PC-3 (cell line): ENCODE measurements at regions not wholly inside any gene's neighbourhood (a gene's known extent, or its start where the extent isn't known, plus 50 kb on each side); places are given as distances from the start of the nearest gene placed in this dataset.

Experiments used
- ATAC-seq: fragments of 200-7000 bp; cut with Tn5 transposase; 2 replicates; pipeline ENCODE4 v1.9.1; 2020; ENCODE audit warnings: mild to moderate bottlenecking, moderate library complexity
- BruUV-seq: library from RNA; stranded (reverse); fragments of 400-500 nt; replicated peaks from 2 replicates; lab custom pipeline; 2021; lab: Mats Ljungman, UMichigan
- CTCF ChIA-PET: fragments of 300-600 bp; sonication (Branson Sonifier 250); formaldehyde crosslinking; loops from one replicate; lab custom pipeline; 2022; ENCODE audit warnings: antibody characterized with exemption; lab: Charles Lee
- POLR2A ChIA-PET: fragments of 300-600 bp; sonication (Branson Sonifier 250); formaldehyde crosslinking; loops from one replicate; lab custom pipeline; 2022; ENCODE audit warnings: antibody characterized with exemption; ENCODE audit not compliant: unreplicated experiment; lab: Charles Lee
- DNase-seq: peaks from one replicate; pipeline ENCODE4 v3.0.0-alpha.2; 2015
- H2AFZ ChIP-seq: fragments of 300-600 bp; sonication (generic); 2 replicates; pipeline ENCODE4 v1.6.0; 2016; ENCODE audit warnings: antibody characterized with exemption, low read length
- H3F3A ChIP-seq: fragments of 300-600 bp; sonication (generic); one replicate; pipeline ENCODE4 v1.6.0; 2017; ENCODE audit warnings: antibody characterized with exemption, low read length, control low read depth, mild to moderate bottlenecking; ENCODE audit not compliant: unreplicated experiment
- H3K27ac ChIP-seq: fragments of 300-600 bp; sonication (generic); 2 replicates; pipeline ENCODE4 v1.5.1; 2016; ENCODE audit warnings: mild to moderate bottlenecking, low read length
- H3K27me3 ChIP-seq: fragments of 300-600 bp; sonication (generic); 2 replicates; pipeline ENCODE4 v1.6.1; 2016; ENCODE audit warnings: low read length, mixed read lengths
- H3K36me3 ChIP-seq: fragments of 300-600 bp; sonication (generic); 2 replicates; pipeline ENCODE4 v1.6.1; 2016; ENCODE audit warnings: low read depth, mixed run types, low read length, mixed read lengths
- H3K4me1 ChIP-seq: fragments of 300-600 bp; sonication (generic); 2 replicates; pipeline ENCODE4 v1.5.1; 2016; ENCODE audit warnings: low read length; ENCODE audit not compliant: insufficient read depth
- H3K4me2 ChIP-seq: fragments of 300-600 bp; sonication (generic); 2 replicates; pipeline ENCODE4 v1.6.0; 2016; ENCODE audit warnings: low read length
- H3K4me3 ChIP-seq: fragments of 300-600 bp; sonication (generic); 2 replicates; pipeline ENCODE4 v1.5.1; 2016; ENCODE audit warnings: mild to moderate bottlenecking, low read length, mixed read lengths
- H3K79me2 ChIP-seq: fragments of 300-600 bp; sonication (generic); 2 replicates; pipeline ENCODE4 v1.6.1; 2017; ENCODE audit warnings: low read length, mixed read lengths
- H3K9ac ChIP-seq: fragments of 300-600 bp; sonication (generic); 2 replicates; pipeline ENCODE4 v1.6.0; 2016; ENCODE audit warnings: mild to moderate bottlenecking, low read length
- H3K9me2 ChIP-seq: fragments of 300-600 bp; sonication (generic); replicated peaks from 2 replicates; pipeline ENCODE4 v1.6.1; 2016; ENCODE audit warnings: mixed run types, low read length, mixed read lengths
- H3K9me3 ChIP-seq: fragments of 300-600 bp; sonication (generic); 2 replicates; pipeline ENCODE4 v1.6.1; 2016; ENCODE audit warnings: low read length, mixed read lengths
- H4K20me1 ChIP-seq: fragments of 300-600 bp; sonication (generic); 2 replicates; pipeline ENCODE4 v1.6.1; 2016; ENCODE audit warnings: low read length, mixed read lengths
- EZH2 ChIP-seq: fragments of 300-600 bp; sonication (generic); IDR thresholded peaks from one replicate; pipeline ENCODE4 v1.6.1; 2017; ENCODE audit warnings: antibody characterized with exemption, mild to moderate bottlenecking, low read length; ENCODE audit not compliant: unreplicated experiment
- EZH2phosphoT487 ChIP-seq: fragments of 300-600 bp; sonication (generic); IDR thresholded peaks from 2 replicates; pipeline ENCODE4 v1.6.1; 2018; ENCODE audit warnings: mild to moderate bottlenecking, antibody characterized with exemption, low read length, borderline replicate concordance
- intact Hi-C: fragments of 100-400 bp; cut with micrococcal nuclease; formaldehyde crosslinking; loops from 2 replicates; pipeline ENCODE4 v1.9.0; 2023
- TF ChIP-seq, protein P1 (sequence below): fragments of 300-600 bp; sonication (generic); conservative IDR thresholded peaks from 2 replicates; pipeline ENCODE4 v1.5.1; 2017; ENCODE audit warnings: antibody characterized with exemption, low read depth, mild to moderate bottlenecking, low read length

DNA sequence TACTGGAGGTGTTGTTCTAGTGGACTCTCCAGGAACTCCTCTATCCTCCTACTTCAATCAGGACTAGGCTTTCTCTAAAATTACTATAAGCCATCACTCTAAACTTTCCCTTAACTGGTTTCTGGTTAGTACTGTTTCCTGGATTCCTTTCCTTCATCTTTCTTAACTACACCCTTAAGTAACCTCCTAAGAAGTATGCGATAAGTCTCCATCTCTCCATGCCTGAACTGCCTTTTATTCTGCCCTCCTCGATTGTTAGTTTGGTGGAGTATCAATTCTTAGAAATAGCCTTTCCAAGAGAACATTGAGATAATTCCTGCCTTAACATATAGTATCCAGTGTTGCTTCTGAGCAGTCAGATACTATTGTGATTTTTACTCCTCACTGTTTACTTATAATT is 162.9 kb upstream of the PDE4B start:
- H3K4me2 ChIP-seq: no peak overlapping the region
- DNase-seq: no peak
- no peaks in the 10 kb centered on the region for H3K9me3 ChIP-seq
- peaks cover 83% of the 10 kb centered on the region for H3K27me3 ChIP-seq
- H3K4me1 ChIP-seq: no peaks in the 10 kb centered on the region
- no peak overlapping the region for H3K4me3 ChIP-seq
- no peaks in the 10 kb centered on the region for H4K20me1 ChIP-seq
- no peak overlapping the region for H3K27ac ChIP-seq
- intact Hi-C loops: no loop called here
- H3K79me2 ChIP-seq: no peaks in the 10 kb centered on the region
- no peak overlapping the region for H2AFZ ChIP-seq
- no peak for ATAC-seq
- no TSS peak for BruUV-seq
- H3K36me3 ChIP-seq: no peaks in the 10 kb centered on the region
- H3K9me2 ChIP-seq: no peaks in the 10 kb centered on the region
- TF ChIP-seq, protein P1, sequence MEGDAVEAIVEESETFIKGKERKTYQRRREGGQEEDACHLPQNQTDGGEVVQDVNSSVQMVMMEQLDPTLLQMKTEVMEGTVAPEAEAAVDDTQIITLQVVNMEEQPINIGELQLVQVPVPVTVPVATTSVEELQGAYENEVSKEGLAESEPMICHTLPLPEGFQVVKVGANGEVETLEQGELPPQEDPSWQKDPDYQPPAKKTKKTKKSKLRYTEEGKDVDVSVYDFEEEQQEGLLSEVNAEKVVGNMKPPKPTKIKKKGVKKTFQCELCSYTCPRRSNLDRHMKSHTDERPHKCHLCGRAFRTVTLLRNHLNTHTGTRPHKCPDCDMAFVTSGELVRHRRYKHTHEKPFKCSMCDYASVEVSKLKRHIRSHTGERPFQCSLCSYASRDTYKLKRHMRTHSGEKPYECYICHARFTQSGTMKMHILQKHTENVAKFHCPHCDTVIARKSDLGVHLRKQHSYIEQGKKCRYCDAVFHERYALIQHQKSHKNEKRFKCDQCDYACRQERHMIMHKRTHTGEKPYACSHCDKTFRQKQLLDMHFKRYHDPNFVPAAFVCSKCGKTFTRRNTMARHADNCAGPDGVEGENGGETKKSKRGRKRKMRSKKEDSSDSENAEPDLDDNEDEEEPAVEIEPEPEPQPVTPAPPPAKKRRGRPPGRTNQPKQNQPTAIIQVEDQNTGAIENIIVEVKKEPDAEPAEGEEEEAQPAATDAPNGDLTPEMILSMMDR: no peak
- TF ChIP-seq EZH2phosphoT487 (no peak), EZH2 (no peak)
- no peaks in the 10 kb centered on the region for H3F3A ChIP-seq
- ChIA-PET POLR2A (no interaction called here), CTCF (no interaction called here)
- H3K9ac ChIP-seq: no peak overlapping the region

DNA sequence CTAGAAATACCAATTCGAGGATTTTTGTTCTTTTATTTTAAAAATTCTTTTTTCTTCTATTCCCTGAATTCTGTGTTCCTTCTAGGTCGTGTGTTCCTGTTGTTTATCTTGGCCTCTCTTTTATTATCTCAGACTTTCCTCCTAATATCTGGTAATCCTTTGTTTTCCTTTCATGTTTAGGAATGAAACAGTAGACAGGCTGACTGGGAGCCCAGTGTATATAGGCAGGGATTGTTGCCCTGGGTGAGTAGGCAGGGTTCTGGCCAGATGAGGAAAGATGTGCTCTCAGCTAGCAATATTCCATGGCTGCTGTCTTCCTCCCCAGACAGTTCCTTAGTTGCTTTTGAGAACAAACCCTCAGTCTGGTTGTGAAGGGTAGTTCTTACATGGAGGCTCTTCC is 161.8 kb upstream of the PDE4B start:
- ChIA-PET CTCF (no interaction called here), POLR2A (no interaction called here)
- no peaks in the 10 kb centered on the region for H3K36me3 ChIP-seq
- H3K4me2 ChIP-seq: no peak overlapping the region
- no peak overlapping the region for H2AFZ ChIP-seq
- no peak for ATAC-seq
- peaks cover 83% of the 10 kb centered on the region for H3K27me3 ChIP-seq
- no peaks in the 10 kb centered on the region for H3K9me3 ChIP-seq
- H3K9me2 ChIP-seq: no peaks in the 10 kb centered on the region
- DNase-seq: no peak
- H4K20me1 ChIP-seq: no peaks in the 10 kb centered on the region
- H3K79me2 ChIP-seq: no peaks in the 10 kb centered on the region
- H3K4me3 ChIP-seq: no peak overlapping the region
- TF ChIP-seq, protein P1: no peak
- H3K4me1 ChIP-seq: no peaks in the 10 kb centered on the region
- H3F3A ChIP-seq: no peaks in the 10 kb centered on the region
- no peak overlapping the region for H3K9ac ChIP-seq
- intact Hi-C loops: no loop called here
- BruUV-seq: no TSS peak
- H3K27ac ChIP-seq: no peak overlapping the region

DNA sequence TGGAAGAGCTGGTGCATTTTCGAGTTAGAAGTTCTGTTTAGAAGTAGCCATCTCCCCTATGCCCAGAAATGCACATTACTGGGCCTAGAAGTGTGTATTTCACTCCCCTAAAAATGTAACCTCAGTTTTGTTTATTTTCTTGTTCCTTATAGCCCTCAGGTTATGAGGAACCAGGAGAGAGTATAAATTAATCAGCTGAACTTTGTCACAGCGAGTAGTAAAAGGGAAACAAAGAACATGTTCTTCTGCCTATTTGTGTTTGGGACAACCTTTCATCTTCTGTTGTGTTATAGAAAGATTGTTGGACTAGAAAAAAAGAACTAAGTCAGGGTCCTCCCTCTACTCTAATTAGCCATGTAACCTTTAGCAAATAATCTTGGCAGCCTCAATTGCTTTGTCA is 160.5 kb upstream of the PDE4B start:
- no peaks in the 10 kb centered on the region for H4K20me1 ChIP-seq
- ChIA-PET CTCF (no interaction called here), POLR2A (no interaction called here)
- BruUV-seq: no TSS peak
- ATAC-seq (no peak), DNase-seq (no peak)
- H3K9me2 ChIP-seq: no peaks in the 10 kb centered on the region
- intact Hi-C loops: no loop called here
- H3K36me3 ChIP-seq: no peaks in the 10 kb centered on the region
- H3K4me2 ChIP-seq: no peak overlapping the region
- H3K27me3 ChIP-seq: peaks cover 88% of the 10 kb centered on the region
- no peaks in the 10 kb centered on the region for H3K4me1 ChIP-seq
- no peak overlapping the region for H3K4me3 ChIP-seq
- H3K9me3 ChIP-seq: no peaks in the 10 kb centered on the region
- TF ChIP-seq, protein P1: no peak
- TF ChIP-seq EZH2 (no peak), EZH2phosphoT487 (no peak)
- no peak overlapping the region for H3K9ac ChIP-seq
- no peaks in the 10 kb centered on the region for H3K79me2 ChIP-seq
- H2AFZ ChIP-seq: no peak overlapping the region
- no peaks in the 10 kb centered on the region for H3F3A ChIP-seq
- no peak overlapping the region for H3K27ac ChIP-seq
